Right renal pelvis (tissue), 4 donors: ENCODE measurements at regions not wholly inside any gene's neighbourhood (a gene's known extent, or its start where the extent isn't known, plus 50 kb on each side); places are given as distances from the start of the nearest gene placed in this dataset.
"Not testable (repeated sequence)": the region's sequence is repeated elsewhere in the genome, so short reads cannot be mapped to it uniquely, and the experiment has no call there.

Experiments
- DNase-seq, 4 donors: peaks; one replicate each; pipeline ENCODE4 v3.0.0-alpha.2; 2013; ENCODE audit warnings: low read depth in 4 of 4, low spot score in 3 of 4, missing footprints in 1 of 4

DNA sequence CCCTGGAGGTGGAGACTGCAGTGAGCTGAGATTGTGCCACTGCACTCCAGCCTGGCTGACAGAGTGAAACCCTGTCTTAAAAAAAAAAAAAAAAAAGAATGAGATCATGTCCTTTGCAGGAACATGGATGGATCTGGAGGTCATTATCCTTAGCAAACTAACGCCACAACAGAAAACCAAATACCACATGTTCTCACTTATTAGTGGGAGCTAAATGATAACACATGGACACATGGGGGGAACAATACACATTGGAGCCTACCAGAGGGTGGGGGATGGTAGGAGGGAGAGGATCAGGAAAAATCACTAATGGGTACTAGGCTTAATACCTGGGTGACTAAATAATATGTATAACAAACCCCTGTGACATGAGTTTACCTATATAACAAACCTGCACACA is 108.0 kb upstream of the FHL2 start:
- not testable (repeated sequence) for DNase-seq

DNA sequence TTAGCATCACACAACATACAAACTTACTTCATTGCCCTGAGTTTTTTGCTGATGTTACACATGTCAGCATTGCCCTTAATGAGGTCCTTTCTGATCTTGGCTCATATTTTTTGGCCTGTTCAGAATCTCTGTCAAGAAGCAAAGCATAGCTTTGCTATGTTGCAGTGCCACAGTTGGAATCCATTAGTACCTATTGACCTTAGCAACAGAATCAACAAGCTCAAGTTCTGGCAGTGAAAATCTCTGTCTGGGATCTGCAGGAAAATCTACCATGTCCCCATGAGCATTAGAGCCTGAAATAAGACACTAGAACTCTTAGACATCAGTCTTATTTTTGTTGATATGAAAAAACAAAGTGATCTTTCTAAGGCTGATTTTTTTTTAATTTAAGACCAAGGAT is 105.6 kb upstream of the FHL2 start:
- no peak for DNase-seq

DNA sequence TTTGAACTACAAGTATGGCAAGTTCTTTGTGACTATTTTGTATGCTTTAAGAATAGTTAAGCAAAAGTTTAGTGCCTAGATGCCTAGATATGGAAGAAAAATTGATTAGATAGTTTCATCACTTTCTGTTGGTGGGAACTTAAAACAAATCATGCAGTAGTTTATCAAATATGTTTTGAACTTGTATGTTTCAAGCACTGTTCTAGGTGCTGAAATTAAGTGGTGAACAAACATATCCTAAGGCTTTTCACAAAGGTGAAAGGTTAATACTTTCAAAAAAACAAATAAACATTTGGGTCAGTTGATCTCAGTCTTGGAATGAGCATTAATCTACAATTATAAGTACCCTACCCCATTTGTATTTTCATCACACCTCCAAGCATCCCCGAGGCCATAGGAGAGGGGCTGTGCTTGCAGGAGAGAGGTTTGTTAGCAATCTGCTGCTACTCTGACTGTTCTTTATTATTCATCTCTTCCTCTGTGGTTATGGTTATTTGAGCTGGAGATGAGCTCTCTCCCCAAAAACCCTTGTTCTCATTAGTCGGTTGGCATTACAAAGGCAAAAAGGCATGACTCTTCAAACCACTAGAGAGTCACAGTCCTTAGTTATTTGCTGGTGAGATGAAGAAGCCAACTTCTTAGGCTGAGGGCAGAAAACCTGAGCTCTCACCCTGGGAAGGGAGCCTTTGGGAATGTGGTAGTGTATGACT is 103.9 kb upstream of the FHL2 start:
- DNase-seq, result no peak

- DNase-seq, result no peak
Measured at GRCh38 chr2:105498281-105498846, 99.5 kb upstream of the FHL2 start.

DNA sequence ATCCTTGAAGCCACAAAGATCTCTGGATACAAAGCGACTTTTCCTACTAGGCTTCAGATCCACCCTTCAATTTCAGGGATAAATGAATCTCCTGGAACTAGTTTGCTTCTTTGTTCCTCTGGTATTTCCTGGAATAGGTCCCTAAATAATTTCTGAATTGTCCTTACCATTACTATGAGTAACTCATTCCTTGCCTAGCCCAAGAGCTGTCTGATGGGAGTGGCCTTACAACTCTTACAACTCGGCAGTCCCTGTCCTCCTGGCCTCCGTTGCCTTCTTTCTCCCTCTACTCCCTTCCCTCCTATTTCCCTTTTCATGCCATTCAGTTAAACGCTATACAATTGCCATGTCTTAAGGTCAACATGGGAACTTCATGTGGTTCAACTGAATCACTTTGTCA is 98.2 kb upstream of the FHL2 start:
- DNase-seq, result no peak

DNA sequence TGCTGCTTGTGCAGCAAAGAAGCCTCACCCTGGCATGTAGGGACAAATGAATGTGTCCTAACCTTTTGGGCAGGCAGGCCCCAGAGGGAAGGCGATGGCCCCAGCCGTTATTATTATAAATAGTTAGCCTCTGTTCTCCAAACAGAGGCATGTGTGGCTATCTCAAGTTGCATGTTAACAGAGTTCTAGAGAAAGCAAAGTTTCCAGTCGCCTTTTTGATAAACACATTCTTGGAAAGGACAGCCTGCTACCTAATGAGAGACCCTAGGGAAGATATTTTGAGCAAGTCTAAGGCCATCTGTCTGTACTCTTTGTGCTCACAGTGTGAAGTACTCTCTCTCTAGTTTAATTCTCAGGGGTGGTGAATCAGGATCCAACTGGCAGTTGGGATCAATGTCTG is 97.4 kb upstream of the FHL2 start:
- no peak for DNase-seq

DNA sequence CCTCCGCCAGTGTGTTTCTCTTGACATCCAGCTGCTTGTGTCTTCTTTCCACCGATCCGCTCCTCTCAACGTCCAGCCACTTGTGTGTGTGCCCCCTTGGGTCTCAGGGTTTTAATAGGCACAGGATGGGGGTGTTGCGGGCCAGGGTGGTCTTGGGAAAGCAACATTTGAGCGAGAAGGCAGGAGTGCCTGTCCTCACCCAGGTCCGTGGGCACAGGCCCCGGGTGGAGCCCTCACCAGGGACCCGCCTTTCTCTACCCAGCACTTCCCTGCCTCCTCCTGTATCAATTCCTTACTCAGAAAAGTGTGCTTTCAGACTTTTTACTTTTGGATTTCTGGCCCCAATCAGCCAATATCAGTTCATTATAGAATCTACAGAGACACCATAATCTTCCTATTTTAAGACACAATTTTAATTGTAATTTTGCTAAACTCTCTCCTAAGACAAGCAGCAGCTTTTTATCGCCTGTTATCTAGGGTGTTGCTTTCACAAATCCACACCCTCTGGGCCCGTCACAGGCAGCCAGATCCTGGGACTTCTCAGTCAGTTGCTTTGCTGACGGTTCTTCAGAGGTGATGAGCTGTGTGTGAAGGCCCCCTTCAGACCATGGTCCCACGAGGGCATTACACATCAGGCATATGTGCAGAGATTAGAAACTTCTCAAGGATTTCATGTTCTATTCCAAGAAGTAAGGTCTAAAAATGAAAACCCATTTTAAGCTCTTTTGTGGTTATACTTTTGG is 96.0 kb upstream of the FHL2 start:
- DNase-seq, result no peak

- no peak for DNase-seq
Measured at GRCh38 chr2:105490956-105491355, 92.1 kb upstream of the FHL2 start.

DNA sequence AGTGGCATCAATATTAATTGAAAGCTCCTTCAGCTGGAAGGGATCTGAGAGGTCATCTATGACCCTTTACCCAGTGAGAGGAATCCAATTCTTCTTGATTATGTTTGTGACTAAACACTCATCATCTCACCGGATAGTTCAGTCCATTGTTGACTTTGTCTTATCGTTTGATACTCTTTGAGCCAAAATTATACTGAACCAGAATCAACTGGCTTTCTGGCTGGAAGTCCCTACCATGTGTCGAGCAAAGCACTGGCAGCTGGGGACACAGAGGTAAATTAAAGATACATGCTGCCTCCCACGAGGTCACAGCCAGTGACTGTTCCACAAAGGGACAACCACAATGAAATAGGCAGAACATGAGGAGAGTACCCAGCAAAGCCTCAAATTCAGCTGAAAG is 91.4 kb upstream of the FHL2 start:
- no peak for DNase-seq

- DNase-seq, result no peak
Measured at GRCh38 chr2:105489168-105489878, 90.5 kb upstream of the FHL2 start.

DNA sequence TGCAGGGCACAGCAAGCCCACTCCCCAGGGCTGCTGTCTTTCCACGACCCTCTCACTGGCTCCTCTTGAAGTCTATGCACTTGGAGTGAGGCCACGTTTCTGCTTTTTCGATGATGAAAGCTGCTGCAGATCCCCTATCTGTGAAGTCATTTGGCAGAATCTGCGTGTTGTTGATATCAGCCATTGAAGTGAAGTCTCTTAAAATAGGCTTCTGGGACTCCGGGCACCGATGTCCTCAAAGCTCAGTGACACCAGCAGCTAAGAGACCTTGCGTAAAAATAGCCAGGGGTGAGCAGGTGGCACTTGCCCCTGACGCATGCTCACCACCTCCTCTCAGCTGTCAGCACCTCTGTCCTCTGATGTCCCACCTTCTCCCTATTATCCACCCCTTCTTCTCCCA is 89.4 kb upstream of the FHL2 start:
- DNase-seq, result no peak

DNA sequence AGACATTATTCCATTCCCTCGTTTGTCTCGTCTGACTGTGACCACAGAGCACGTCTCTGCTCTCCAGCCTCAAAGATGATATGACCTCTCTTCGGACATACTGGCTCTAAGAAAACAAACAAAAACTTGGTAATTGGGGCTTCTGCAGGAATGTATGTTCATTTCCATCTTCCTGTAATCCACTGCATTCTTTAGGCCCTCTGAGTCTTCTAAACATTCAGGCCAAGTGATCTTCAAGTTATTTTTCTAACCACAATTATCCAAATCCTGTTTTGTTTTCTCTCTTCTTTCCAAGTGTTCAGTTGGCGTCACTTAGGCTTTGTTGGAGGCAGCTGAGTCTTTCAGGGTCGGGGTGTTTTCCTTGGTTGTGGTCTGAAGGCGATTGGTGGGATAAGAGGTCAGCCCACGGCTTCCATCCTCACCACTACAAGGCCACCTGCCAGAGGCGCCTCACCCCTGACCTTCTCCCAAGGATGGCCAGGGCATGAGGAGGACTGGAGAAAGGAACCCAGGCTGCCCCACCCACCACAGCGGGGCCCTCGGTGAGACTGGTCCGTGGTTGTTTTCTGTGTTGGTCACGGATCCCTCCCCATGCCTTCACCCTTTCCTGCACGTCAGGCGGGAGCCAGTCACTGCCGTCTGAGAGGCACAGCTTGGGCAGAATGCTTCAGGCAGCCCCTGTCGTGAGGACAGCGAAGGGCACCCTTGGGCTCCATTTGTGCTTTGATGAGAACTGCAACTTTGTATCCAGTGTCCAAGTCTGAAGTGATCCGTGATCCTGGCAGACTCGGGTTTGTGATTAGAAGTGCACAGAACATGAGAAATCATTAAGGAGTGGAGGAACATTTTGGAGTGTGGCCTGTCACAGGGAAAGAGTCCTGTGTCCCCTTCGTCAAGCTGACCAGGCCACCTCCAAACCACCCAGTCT is 88.6 kb upstream of the FHL2 start:
- no peak for DNase-seq

DNA sequence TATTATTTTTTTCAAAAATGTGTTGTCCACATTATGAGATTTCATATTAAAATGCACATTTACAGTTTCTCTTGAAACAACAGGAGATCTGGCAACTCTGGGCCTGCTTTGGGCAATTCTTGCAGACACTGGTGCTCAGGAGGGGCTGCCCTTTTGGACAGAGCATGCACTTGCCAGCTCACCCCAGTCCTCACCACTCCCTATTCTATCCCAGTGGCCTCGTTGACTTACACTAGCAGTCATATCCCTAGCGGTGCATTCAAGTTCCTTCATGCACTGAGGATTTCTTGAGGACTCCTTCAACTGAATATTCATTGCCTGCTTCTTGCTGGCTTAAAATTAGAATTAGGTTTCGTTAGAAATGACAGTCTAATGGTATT is 87.9 kb upstream of the FHL2 start:
- no peak for DNase-seq

GRCh38 chr2:105478670-105479069 is 79.8 kb upstream of the FHL2 start:
- DNase-seq, result no peak

DNA sequence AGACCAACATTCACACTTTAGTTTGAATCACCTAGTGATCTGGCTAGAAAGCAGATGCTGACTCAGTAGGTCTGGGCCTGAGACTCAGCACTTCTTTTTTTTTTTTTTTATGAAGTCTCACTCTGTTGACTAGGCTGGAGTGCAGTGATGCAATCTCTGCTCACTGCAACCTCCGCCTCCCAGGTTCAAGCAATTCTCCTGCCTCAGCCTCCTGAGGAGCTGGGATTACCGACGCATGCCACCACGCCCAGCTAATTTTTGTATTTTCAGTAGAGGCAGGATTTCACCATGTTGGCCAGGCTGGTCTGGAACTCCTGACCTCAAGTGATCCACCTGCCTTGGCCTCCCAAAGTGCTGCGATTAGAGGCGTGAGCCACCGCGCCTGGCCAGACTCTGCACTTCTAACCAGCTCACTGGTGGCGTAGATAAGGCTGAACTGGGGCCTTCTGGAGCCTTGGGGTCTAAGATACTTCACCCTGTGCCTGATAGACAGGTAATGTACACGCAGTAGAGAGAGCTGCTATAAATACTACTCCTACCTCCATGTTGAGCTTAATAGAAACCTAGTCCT is 78.3 kb upstream of the FHL2 start:
- not testable (repeated sequence) for DNase-seq

DNA sequence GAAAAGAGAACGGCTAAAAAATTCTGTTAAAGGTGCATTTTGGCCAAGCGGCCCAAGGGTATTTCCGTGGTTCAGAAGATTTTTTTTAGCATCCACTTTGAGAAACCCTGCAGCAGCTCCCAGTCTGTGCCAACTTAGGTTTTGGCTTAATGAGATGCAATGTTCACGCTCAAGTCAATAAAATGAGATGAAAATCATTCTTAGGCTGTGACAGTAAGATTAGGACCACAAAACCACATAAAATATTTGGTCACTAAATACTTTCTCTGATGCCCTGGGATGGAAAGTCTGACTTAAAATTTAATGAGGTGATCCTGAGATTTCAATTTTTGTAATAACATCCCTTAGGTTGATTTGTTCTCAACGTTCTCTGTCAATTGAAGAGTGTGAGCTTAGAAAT is 74.2 kb upstream of the FHL2 start:
- no peak for DNase-seq

- no peak for DNase-seq
Measured at GRCh38 chr2:105470979-105471378, 72.1 kb upstream of the FHL2 start.

GRCh38 chr2:105469781-105470180 is 70.9 kb upstream of the FHL2 start:
- DNase-seq, result no peak

DNA sequence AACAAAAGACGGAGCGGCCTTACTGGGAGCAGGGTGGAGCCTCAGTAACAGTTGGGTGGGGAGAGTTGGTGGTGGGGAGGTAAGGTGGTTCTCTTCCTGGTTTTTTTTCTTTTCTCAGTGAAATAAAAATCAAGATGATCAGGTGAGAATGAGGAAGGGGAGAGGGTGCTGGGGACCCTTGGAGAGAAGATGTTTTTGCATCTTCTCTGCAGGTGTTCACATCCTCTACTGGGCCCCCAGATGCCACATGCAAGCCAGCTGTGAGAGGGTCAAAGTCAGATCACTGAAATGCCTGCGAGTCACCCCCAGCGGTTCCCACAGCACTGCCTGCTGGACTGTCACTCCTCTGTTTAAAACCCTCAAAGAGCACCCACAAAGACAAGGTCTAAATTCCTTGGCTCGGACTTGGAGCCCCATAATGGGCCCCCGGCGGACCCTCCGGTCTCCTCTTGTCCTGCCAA is 69.8 kb upstream of the FHL2 start:
- DNase-seq, result no peak

DNA sequence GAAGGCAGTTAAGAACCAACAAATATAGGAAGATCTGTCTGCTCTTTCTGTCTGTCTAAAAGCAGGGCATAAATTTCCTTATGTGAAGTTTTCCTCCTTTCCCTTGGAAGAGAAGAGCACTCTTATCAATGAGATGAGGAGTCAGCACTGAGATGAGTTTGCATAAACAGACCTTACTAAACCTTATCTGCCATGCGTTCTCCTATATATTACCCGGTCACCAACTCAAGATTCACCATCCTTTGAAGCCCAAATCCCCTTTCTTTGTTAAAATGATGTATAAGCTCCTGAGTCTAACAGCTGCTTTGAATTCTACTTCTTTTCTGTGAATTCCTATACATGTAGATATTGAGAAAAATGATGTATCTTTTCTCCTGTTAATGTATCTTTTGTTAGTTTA is 65.5 kb upstream of the FHL2 start:
- no peak for DNase-seq
